ENCODE measurements at regions not wholly inside any gene's neighbourhood (a gene's known extent, or its start where the extent isn't known, plus 50 kb on each side); places are given as distances from the start of the nearest gene placed in this dataset.

- H3K27ac ChIP-seq (ENCODE audit: extremely low read depth, low read depth, low read length), result no peak overlapping the region
- H3K4me1 ChIP-seq (ENCODE audit: control insufficient read depth, insufficient read depth, low read length), result no peaks in the 10 kb centered on the region
- POLR2A ChIA-PET, result no interaction called here
- H3K9me3 ChIP-seq (ENCODE audit: control insufficient read depth, insufficient read depth, low read depth, low read length), result no peaks in the 10 kb centered on the region
- CTCF ChIA-PET, result interaction anchor here (1.2 kb wide), 1 partner anchor 9 kb away, joined by 4 read pairs; no protein-coding TSS in a partner anchor
- H3K36me3 ChIP-seq (ENCODE audit: control insufficient read depth in 2 of 2, insufficient read depth in 1 of 2, low read length in 2 of 2), result no peaks in the 10 kb centered on the region
- TF ChIP-seq ZNF24 (tag by site-specific recombination; IDR thresholded peaks at IDR 0.05) (no peak), ZNF621 (tag by site-specific recombination; IDR thresholded peaks at IDR 0.05) (no peak)
- no peak overlapping the region for H3K4me3 ChIP-seq (ENCODE audit: low read depth, low read length)
These were observed 79.8 kb downstream of the MARCHF4 start for GRCh38 chr2:216292475-216292874.

GRCh38 chr2:216289470-216289869, 82.8 kb downstream of the MARCHF4 start:
- ChIA-PET CTCF (interaction anchor here (0.6 to 1.5 kb wide), 5 partner anchors 20 to 1756 kb away, joined by 3 to 9 read pairs (median 4); no protein-coding TSS in a partner anchor), POLR2A (no interaction called here)
- Histone ChIP-seq H3K36me3 (ENCODE audit: control insufficient read depth in 2 of 2, insufficient read depth in 1 of 2, low read length in 2 of 2) (no peaks in the 10 kb centered on the region), H3K4me1 (ENCODE audit: control insufficient read depth, insufficient read depth, low read length) (no peaks in the 10 kb centered on the region), H3K4me3 (ENCODE audit: low read depth, low read length) (no peak overlapping the region), H3K9me3 (ENCODE audit: control insufficient read depth, insufficient read depth, low read depth, low read length) (no peaks in the 10 kb centered on the region), H3K27ac (ENCODE audit: extremely low read depth, low read depth, low read length) (no peak overlapping the region)
- TF ChIP-seq ZNF600 (tag by site-specific recombination; IDR thresholded peaks at IDR 0.05), result no peak
- TF ChIP-seq MEIS1 (CRISPR knock-in tag; IDR thresholded peaks at IDR 0.05; ENCODE audit: borderline replicate concordance), result no peak
- no peak for TF ChIP-seq ZNF580 (tag by site-specific recombination; IDR thresholded peaks at IDR 0.05)
- no peak for TF ChIP-seq ZNF350 (tag by site-specific recombination; IDR thresholded peaks at IDR 0.05)
- no peak for TF ChIP-seq HOXA7 (CRISPR knock-in tag; IDR thresholded peaks at IDR 0.05; ENCODE audit: borderline replicate concordance)
- no peak for TF ChIP-seq ZNF423 (tag by site-specific recombination; IDR thresholded peaks at IDR 0.05)
- no peak for TF ChIP-seq ZNF311 (tag by site-specific recombination; IDR thresholded peaks at IDR 0.05; ENCODE audit: borderline replicate concordance)

GRCh38 chr2:216287251-216287650, 85.0 kb downstream of the MARCHF4 start:
- TF ChIP-seq PATZ1 (tag by site-specific recombination; IDR thresholded peaks at IDR 0.05) (no peak), TCF7L2 (IDR thresholded peaks at IDR 0.05; ENCODE audit: borderline replicate concordance, low read depth, low read length) (peak; percentile 44; the same call in 1 of the 2 replicates)
- no peak overlapping the region for H3K27ac ChIP-seq (ENCODE audit: extremely low read depth, low read depth, low read length)
- no peaks in the 10 kb centered on the region for H3K4me1 ChIP-seq (ENCODE audit: control insufficient read depth, insufficient read depth, low read length)
- H3K36me3 ChIP-seq (ENCODE audit: control insufficient read depth in 2 of 2, insufficient read depth in 1 of 2, low read length in 2 of 2), result no peaks in the 10 kb centered on the region
- ChIA-PET CTCF (interaction anchor here (1.4 kb wide), 1 partner anchor 117 kb away, joined by 5 read pairs; no protein-coding TSS in a partner anchor), POLR2A (no interaction called here)
- no peak overlapping the region for H3K4me3 ChIP-seq (ENCODE audit: low read depth, low read length)
- H3K9me3 ChIP-seq (ENCODE audit: control insufficient read depth, insufficient read depth, low read depth, low read length), result no peaks in the 10 kb centered on the region

- no peaks in the 10 kb centered on the region for H3K36me3 ChIP-seq (ENCODE audit: control insufficient read depth in 2 of 2, insufficient read depth in 1 of 2, low read length in 2 of 2)
These were observed 85.6 kb downstream of the MARCHF4 start for GRCh38 chr2:216286616-216287231.

GRCh38 chr2:216285701-216286100, 86.6 kb downstream of the MARCHF4 start:
- Histone ChIP-seq H3K9me3 (ENCODE audit: control insufficient read depth, insufficient read depth, low read depth, low read length) (no peaks in the 10 kb centered on the region), H3K4me3 (ENCODE audit: low read depth, low read length) (no peak overlapping the region), H3K27ac (ENCODE audit: extremely low read depth, low read depth, low read length) (no peak overlapping the region), H3K4me1 (ENCODE audit: control insufficient read depth, insufficient read depth, low read length) (no peaks in the 10 kb centered on the region), H3K36me3 (ENCODE audit: control insufficient read depth in 2 of 2, insufficient read depth in 1 of 2, low read length in 2 of 2) (no peaks in the 10 kb centered on the region)
- TF ChIP-seq ZNF18 (tag by site-specific recombination; IDR thresholded peaks at IDR 0.05) (no peak), ZNF350 (tag by site-specific recombination; IDR thresholded peaks at IDR 0.05) (no peak)
- CTCF ChIA-PET, result no interaction called here
- POLR2A ChIA-PET, result no interaction called here

More at GRCh38 chr2:216286616-216287231, 85.6 kb downstream of the MARCHF4 start:
- no peaks in the 10 kb centered on the region for H3K4me1 ChIP-seq (ENCODE audit: control insufficient read depth, insufficient read depth, low read length)
- no peak overlapping the region for H3K27ac ChIP-seq (ENCODE audit: extremely low read depth, low read depth, low read length)
- CTCF ChIA-PET, result interaction anchor here (1.4 kb wide), 1 partner anchor 118 kb away, joined by 5 read pairs; no protein-coding TSS in a partner anchor
- POLR2A ChIA-PET, result no interaction called here
- TF ChIP-seq ZBTB17 (tag by site-specific recombination; IDR thresholded peaks at IDR 0.05), result no peak
- TF ChIP-seq ZNF394 (tag by site-specific recombination; IDR thresholded peaks at IDR 0.05; ENCODE audit: borderline replicate concordance), result no peak
- no peaks in the 10 kb centered on the region for H3K9me3 ChIP-seq (ENCODE audit: control insufficient read depth, insufficient read depth, low read depth, low read length)
- no peak overlapping the region for H3K4me3 ChIP-seq (ENCODE audit: low read depth, low read length)
